ENCODE measurements at regions not wholly inside any gene's neighbourhood (a gene's known extent, or its start where the extent isn't known, plus 50 kb on each side); places are given as distances from the start of the nearest gene placed in this dataset.

GRCh38 chr14:104262515-104263514 lies 124.4 kb downstream of the KIF26A start:
- no peak for DNase-seq (ENCODE audit: low read depth)
- H3K4me3 ChIP-seq (ENCODE audit: low read length), result no peak overlapping the region
- TF ChIP-seq, protein P1, sequence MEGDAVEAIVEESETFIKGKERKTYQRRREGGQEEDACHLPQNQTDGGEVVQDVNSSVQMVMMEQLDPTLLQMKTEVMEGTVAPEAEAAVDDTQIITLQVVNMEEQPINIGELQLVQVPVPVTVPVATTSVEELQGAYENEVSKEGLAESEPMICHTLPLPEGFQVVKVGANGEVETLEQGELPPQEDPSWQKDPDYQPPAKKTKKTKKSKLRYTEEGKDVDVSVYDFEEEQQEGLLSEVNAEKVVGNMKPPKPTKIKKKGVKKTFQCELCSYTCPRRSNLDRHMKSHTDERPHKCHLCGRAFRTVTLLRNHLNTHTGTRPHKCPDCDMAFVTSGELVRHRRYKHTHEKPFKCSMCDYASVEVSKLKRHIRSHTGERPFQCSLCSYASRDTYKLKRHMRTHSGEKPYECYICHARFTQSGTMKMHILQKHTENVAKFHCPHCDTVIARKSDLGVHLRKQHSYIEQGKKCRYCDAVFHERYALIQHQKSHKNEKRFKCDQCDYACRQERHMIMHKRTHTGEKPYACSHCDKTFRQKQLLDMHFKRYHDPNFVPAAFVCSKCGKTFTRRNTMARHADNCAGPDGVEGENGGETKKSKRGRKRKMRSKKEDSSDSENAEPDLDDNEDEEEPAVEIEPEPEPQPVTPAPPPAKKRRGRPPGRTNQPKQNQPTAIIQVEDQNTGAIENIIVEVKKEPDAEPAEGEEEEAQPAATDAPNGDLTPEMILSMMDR (IDR thresholded peaks at IDR 0.05; ENCODE audit: insufficient read depth, low read depth, low read length, missing control alignments), result no peak

GRCh38 chr14:104263675-104264358 lies 125.4 kb downstream of the KIF26A start:
- H3K4me3 ChIP-seq (ENCODE audit: low read length), result no peak overlapping the region
- DNase-seq (ENCODE audit: low read depth), result no peak
- TF ChIP-seq, protein P1 (IDR thresholded peaks at IDR 0.05; ENCODE audit: insufficient read depth, low read depth, low read length, missing control alignments), result no peak

DNA sequence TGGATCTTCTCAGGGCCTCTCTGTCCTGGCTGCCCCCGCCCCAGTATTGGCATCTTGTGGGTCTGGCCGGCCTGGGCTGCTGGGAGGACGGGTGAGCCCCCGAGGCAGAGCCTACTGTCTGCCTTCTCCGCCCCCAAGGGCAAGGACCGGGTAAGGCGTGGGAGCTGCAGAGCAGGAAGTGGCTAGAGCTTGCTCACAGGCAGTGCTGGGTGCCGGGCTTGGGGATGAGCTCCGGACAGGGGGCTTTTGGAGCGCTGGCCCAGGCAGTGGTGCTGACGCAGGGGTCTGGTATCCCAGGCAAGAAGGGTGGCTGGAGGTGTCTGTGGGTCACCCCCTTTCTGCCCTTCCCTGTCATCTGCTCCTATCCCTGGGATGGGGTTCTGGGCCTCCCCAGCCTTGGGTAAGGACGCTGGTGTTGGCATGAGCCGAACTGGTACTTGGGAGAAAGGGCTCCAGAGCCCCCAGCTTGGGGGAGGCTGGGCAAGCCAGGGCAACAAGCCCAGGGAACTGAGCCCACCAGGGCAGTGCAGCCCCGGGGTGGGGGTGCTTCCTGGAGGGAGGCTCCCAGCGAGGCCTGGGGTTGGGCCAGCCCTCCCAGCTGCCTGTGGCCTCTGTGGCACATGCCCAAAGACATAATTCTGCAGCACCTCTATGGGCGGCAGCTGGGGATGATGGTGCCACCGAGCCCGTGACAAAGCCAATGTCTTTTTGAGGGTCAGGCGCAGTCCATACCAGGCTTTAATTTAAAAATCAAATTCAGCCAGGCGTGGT lies 126.3 kb downstream of the KIF26A start:
- TF ChIP-seq, protein P1 (IDR thresholded peaks at IDR 0.05; ENCODE audit: insufficient read depth, low read depth, low read length, missing control alignments), result no peak
- DNase-seq (ENCODE audit: low read depth), result no peak
- H3K4me3 ChIP-seq (ENCODE audit: low read length), result no peak overlapping the region

- no peak for DNase-seq (ENCODE audit: low read depth)
- no peak overlapping the region for H3K4me3 ChIP-seq (ENCODE audit: low read length)
- TF ChIP-seq, protein P1 (IDR thresholded peaks at IDR 0.05; ENCODE audit: insufficient read depth, low read depth, low read length, missing control alignments), result no peak
Observed at GRCh38 chr14:104265918-104266630, 127.7 kb downstream of the KIF26A start.

DNA sequence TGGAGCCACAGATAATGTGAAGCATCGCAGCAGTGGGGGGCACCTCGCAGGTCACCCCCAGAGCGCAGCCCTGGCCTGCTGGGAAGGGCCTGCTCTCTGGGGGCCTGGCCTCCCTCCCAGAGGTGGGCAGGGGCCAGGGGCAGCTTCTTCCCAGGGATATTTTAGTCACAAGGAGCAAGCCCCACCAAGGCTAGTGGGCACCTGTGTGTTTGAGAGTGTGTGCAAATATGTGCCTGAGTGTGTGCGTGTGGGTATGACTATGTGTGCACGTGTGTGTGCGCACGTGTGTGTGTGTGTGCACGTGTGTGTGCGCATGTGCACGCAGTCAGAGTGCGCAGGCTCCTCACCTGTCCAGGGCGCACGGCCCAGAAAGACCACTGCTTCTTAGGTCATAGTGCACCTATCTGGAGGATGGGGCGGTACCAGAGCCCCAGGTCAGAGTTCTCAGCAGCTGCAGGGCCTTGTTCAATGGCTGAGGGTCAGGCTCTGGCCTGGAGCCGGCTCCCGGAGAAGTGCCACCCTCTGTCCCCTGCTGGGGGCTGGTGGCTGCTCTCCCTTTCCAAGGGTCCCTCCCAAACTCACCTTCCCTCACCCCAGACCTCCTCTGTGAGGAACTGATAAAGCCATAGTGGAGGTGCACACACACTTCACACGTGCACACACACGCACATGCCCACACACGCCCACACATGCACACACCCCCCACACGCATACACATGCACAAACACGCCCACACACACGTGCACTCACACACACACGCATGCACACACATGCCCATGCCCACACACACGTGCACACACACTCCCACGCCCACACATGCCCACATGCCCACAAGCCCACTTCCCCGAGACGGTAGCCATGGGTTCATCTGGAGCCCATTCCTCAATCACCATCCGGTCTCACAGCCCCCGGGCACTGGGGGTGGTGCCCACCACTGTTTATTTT lies 128.5 kb downstream of the KIF26A start:
- no peak for DNase-seq (ENCODE audit: low read depth)
- TF ChIP-seq, protein P1 (IDR thresholded peaks at IDR 0.05; ENCODE audit: insufficient read depth, low read depth, low read length, missing control alignments), result no peak
- no peak overlapping the region for H3K4me3 ChIP-seq (ENCODE audit: low read length)
